Fibroblast of lung (primary cell): ENCODE measurements at regions not wholly inside any gene's neighbourhood (a gene's known extent, or its start where the extent isn't known, plus 50 kb on each side); places are given as distances from the start of the nearest gene placed in this dataset.

ENCODE experiments used
- CTCF ChIP-seq, 2 donors: IDR thresholded peaks in 1 of 2; conservative IDR thresholded peaks in 1 of 2; 1 replicate in 1 of 2; 2 replicates in 1 of 2; pipeline ENCODE4 v1.5.1; 2011 to 2012; ENCODE audit warnings: low read length in 2 of 2, control low read depth in 1 of 2, inconsistent platforms in 1 of 2, low read depth in 1 of 2, mild to moderate bottlenecking in 1 of 2
- EZH2 ChIP-seq: IDR thresholded peaks from 2 replicates; pipeline ENCODE4 v1.5.1; 2012; ENCODE audit warnings: low read length, control low read depth, mild to moderate bottlenecking; ENCODE audit errors: missing control alignments

- no peak for TF ChIP-seq CTCF (conservative IDR thresholded peaks at IDR 0.05 in 1 of 2, IDR thresholded peaks at IDR 0.05 in 1 of 2; ENCODE audit: low read depth in 1 of 2, low read length in 2 of 2)
- no peak for TF ChIP-seq EZH2
Observed at GRCh38 chr7:84813376-84813775, 373.5 kb downstream of the SEMA3D start.
